HepG2 (cell line): ENCODE measurements at regions not wholly inside any gene's neighbourhood (a gene's known extent, or its start where the extent isn't known, plus 50 kb on each side); places are given as distances from the start of the nearest gene placed in this dataset.

Experiments
- ATAC-seq: fragments of 200-7000 bp; cut with Tn5 transposase; 3 replicates; pipeline ENCODE4 v1.9.1; 2020; ENCODE audit warnings: mild to moderate bottlenecking, moderate library complexity
- BruUV-seq: library from RNA; stranded (reverse); fragments of 400-500 nt; replicated peaks from 2 replicates; lab custom pipeline; 2021; lab: Mats Ljungman, UMichigan
- CTCF ChIA-PET: fragments of 300-600 bp; formaldehyde crosslinking; extraction: SDS; loops from one replicate; lab custom pipeline; 2021; ENCODE audit warnings: low total read pairs, inconsistent platforms, low intra/inter-chr PET ratio; lab: Yijun Ruan, JAX
- POLR2A ChIA-PET: fragments of 350-600 bp; sonication (Branson Sonifier 250); formaldehyde crosslinking; loops from one replicate; lab custom pipeline; 2020; ENCODE audit warnings: antibody characterized with exemption, inconsistent platforms; lab: Yijun Ruan, JAX
- DNase-seq: peaks from one replicate; pipeline ENCODE4 v3.0.0-alpha.2; 2015; ENCODE audit warnings: low spot score
- FAIRE-seq: peaks from 3 replicates; lab custom pipeline; 2011; peaks lifted over from hg19 to GRCh38; lab: Jason Lieb, UNC
- H2AFZ ChIP-seq: one replicate; pipeline ENCODE4 v1.6.1; 2011; ENCODE audit warnings: low read length, inconsistent platforms
- H3K27ac ChIP-seq: fragments of 300-600 bp; 3 replicates; pipeline ENCODE4 v1.8.0; 2011; ENCODE audit warnings: mixed run types, mild to moderate bottlenecking, mixed read lengths, low read length, inconsistent platforms; ENCODE audit not compliant: insufficient read depth; ENCODE audit errors: extremely low read length
- H3K27me3 ChIP-seq, 2 experiments: fragments of 200-600 bp in 1 of 2; 2 replicates in 1 of 2; 3 replicates in 1 of 2; pipeline versions ENCODE4 v1.6.0 to v1.8.0; 2011; ENCODE audit warnings: low read length in 2 of 2, mild to moderate bottlenecking in 2 of 2, moderate library complexity in 2 of 2, inconsistent platforms in 1 of 2; ENCODE audit not compliant: insufficient read depth in 2 of 2, control insufficient read depth in 1 of 2
- H3K36me3 ChIP-seq, 2 experiments: fragments of 200-600 bp in 1 of 2; replicated peaks in 1 of 2; 2 replicates in 1 of 2; 3 replicates in 1 of 2; pipeline versions ENCODE4 v1.5.1 to v1.8.0; 2011; ENCODE audit warnings: low read length in 2 of 2, inconsistent platforms in 1 of 2; ENCODE audit not compliant: insufficient read depth in 2 of 2, control insufficient read depth in 1 of 2
- H3K4me1 ChIP-seq: 2 replicates; pipeline ENCODE4 v1.5.1; 2012; ENCODE audit warnings: low read length, inconsistent platforms; ENCODE audit not compliant: insufficient read depth
- H3K4me2 ChIP-seq: 2 replicates; pipeline ENCODE4 v1.6.0; 2011; ENCODE audit warnings: low read depth, low read length, inconsistent platforms
- H3K4me3 ChIP-seq, 3 experiments: fragments of 200-600 bp in 1 of 3; sonication (generic), shearing (Covaris generic) in 1 of 3; replicated peaks in 1 of 3; 2 replicates each; pipeline ENCODE4 v1.5.1; 2011 to 2016; ENCODE audit warnings: low read length in 3 of 3, inconsistent platforms in 2 of 3, low read depth in 2 of 3, mild to moderate bottlenecking in 2 of 3, control low read depth in 1 of 3, mixed read lengths in 1 of 3; ENCODE audit not compliant: insufficient read depth in 1 of 3
- H3K79me2 ChIP-seq: one replicate; pipeline ENCODE4 v1.6.1; 2011; ENCODE audit warnings: low read length, inconsistent platforms; ENCODE audit not compliant: insufficient read depth
- H3K9ac ChIP-seq: 2 replicates; pipeline ENCODE4 v1.6.0; 2011; ENCODE audit warnings: mild to moderate bottlenecking, low read depth, low read length, inconsistent platforms; ENCODE audit not compliant: insufficient read depth
- H3K9me3 ChIP-seq: 2 replicates; pipeline ENCODE4 v1.5.1; 2012; ENCODE audit warnings: mild to moderate bottlenecking, low read length
- H4K20me1 ChIP-seq: 2 replicates; pipeline ENCODE4 v1.6.0; 2011; ENCODE audit warnings: inconsistent platforms, mild to moderate bottlenecking, low read length, moderate library complexity; ENCODE audit not compliant: insufficient read depth
- ATF7 ChIP-seq, 2 experiments: fragments of 450-650 bp in 1 of 2; sonication (generic) in 1 of 2; formaldehyde crosslinking in 1 of 2; IDR thresholded peaks; 2 replicates each; pipeline versions ENCODE4 v1.4.0 to v1.6.1; 2016 to 2020; ENCODE audit warnings: antibody characterized with exemption in 1 of 2, mild to moderate bottlenecking in 1 of 2, missing genetic modification reagents in 1 of 2
- GTF2F1 ChIP-seq: fragments of 150-350 bp; IDR thresholded peaks from 2 replicates; pipeline ENCODE4 v1.6.1; 2014; ENCODE audit warnings: low read length
- HOXA5 ChIP-seq: sonication (generic); formaldehyde crosslinking; IDR thresholded peaks from 2 replicates; pipeline ENCODE4 v1.4.0; 2020; ENCODE audit warnings: missing genetic modification reagents
- NFYB ChIP-seq: sonication (generic); formaldehyde crosslinking; IDR thresholded peaks from 2 replicates; pipeline ENCODE4 v1.4.0; 2020; ENCODE audit warnings: missing genetic modification reagents
- TEAD2 ChIP-seq: sonication (generic); formaldehyde crosslinking; IDR thresholded peaks from 2 replicates; pipeline ENCODE4 v1.9.0; 2021; ENCODE audit warnings: missing genetic modification reagents
- WGBS: methylation state at CpG from one replicate; pipeline ENCODE4 v1.1.6; 2017; ENCODE audit warnings: low lambda C conversion rate; 5-methylcytosine and 5-hydroxymethylcytosine counted together
- in situ Hi-C: cut with HindIII; loops from 2 replicates; pipeline ENCODE4 v1.10.0; 2017; ENCODE audit warnings: low pct_unique_long_range_greater_than_20kb; ENCODE audit not compliant: extremely low pct_ligation_motif_present
- intact Hi-C: fragments of 100-400 bp; cut with micrococcal nuclease; formaldehyde crosslinking; loops from one replicate; pipeline ENCODE4 v1.10.0; 2022; ENCODE audit not compliant: unreplicated experiment
- TF ChIP-seq, protein P1 (sequence below): sonication (generic); formaldehyde crosslinking; conservative IDR thresholded peaks from 2 replicates; pipeline ENCODE4 v1.8.0; 2022; ENCODE audit warnings: low read depth, missing genetic modification reagents
- TF ChIP-seq, protein P2 (sequence below): sonication (generic); formaldehyde crosslinking; IDR thresholded peaks from 2 replicates; pipeline ENCODE4 v1.9.0; 2021; ENCODE audit warnings: missing genetic modification reagents, mild to moderate bottlenecking, borderline replicate concordance
- TF ChIP-seq, protein P3 (sequence below): sonication (generic); formaldehyde crosslinking; conservative IDR thresholded peaks from 2 replicates; pipeline ENCODE4 v1.5.0; 2020; ENCODE audit warnings: missing genetic modification reagents

DNA sequence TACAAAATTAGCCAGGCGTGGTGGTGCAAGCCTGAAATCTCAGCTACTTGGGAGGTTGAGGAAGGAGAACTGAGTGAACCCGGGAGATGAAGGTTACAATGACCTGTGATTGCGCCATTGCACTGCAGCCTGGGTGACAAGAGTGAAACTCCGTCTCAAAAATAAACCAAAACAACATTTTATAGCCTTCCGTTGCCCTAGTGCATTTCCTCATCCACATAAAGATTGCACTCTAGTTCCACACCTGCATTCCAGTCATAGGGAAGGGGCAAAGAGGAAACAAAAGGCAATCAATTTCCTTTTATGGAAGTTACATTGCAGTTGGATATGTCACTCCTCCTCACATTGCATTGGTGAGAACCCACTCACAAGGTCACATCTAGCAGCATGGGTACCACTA is 182.7 kb upstream of the ARG1 start (continued):
- TF ChIP-seq, protein P1, sequence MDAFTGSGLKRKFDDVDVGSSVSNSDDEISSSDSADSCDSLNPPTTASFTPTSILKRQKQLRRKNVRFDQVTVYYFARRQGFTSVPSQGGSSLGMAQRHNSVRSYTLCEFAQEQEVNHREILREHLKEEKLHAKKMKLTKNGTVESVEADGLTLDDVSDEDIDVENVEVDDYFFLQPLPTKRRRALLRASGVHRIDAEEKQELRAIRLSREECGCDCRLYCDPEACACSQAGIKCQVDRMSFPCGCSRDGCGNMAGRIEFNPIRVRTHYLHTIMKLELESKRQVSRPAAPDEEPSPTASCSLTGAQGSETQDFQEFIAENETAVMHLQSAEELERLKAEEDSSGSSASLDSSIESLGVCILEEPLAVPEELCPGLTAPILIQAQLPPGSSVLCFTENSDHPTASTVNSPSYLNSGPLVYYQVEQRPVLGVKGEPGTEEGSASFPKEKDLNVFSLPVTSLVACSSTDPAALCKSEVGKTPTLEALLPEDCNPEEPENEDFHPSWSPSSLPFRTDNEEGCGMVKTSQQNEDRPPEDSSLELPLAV (CRISPR knock-in tag): no peak
- TF ChIP-seq, protein P2, sequence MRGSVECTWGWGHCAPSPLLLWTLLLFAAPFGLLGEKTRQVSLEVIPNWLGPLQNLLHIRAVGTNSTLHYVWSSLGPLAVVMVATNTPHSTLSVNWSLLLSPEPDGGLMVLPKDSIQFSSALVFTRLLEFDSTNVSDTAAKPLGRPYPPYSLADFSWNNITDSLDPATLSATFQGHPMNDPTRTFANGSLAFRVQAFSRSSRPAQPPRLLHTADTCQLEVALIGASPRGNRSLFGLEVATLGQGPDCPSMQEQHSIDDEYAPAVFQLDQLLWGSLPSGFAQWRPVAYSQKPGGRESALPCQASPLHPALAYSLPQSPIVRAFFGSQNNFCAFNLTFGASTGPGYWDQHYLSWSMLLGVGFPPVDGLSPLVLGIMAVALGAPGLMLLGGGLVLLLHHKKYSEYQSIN: no peak
- TF ChIP-seq ATF7 (IDR thresholded peaks at IDR 0.05): no peak
- no peak for TF ChIP-seq ATF7 (CRISPR knock-in tag; IDR thresholded peaks at IDR 0.05)
- no peak for TF ChIP-seq GTF2F1
- TF ChIP-seq, protein P3, sequence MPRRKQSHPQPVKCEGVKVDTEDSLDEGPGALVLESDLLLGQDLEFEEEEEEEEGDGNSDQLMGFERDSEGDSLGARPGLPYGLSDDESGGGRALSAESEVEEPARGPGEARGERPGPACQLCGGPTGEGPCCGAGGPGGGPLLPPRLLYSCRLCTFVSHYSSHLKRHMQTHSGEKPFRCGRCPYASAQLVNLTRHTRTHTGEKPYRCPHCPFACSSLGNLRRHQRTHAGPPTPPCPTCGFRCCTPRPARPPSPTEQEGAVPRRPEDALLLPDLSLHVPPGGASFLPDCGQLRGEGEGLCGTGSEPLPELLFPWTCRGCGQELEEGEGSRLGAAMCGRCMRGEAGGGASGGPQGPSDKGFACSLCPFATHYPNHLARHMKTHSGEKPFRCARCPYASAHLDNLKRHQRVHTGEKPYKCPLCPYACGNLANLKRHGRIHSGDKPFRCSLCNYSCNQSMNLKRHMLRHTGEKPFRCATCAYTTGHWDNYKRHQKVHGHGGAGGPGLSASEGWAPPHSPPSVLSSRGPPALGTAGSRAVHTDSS (CRISPR knock-in tag): no peak

DNA sequence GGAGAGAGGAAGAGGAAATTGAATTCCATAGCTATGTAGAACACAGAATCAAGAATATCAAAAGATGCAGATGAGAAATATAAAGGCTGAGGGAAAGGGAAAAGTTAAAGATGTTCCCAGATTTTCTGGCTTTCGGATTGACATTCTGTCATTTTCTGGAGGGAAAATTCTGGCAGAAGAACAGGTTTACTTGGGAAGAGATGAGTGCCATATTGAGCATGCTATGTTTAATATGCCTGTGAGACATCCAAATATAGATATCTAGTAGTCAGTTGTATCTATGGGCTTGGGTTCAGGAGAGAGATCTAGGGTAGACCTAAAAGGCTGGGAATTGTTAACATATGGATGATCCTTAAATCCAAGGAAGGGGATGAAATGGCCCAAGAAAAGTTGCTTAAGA is 181.9 kb upstream of the ARG1 start:
- Histone ChIP-seq H3K4me3 (no peak overlapping the region), H3K27me3 (peaks cover 0 to 17% of the 10 kb centered on the region in 2 experiments; a peak in 1 of 5 replicates)
- in situ Hi-C loops: no loop called here
- TF ChIP-seq GTF2F1 (no peak), HOXA5 (no peak), TEAD2 (CRISPR knock-in tag) (no peak), NFYB (no peak)
- TF ChIP-seq, all 625 proteins: peak for 0
- no peak overlapping the region for H3K9ac ChIP-seq
- H3K36me3 ChIP-seq: no peaks in the 10 kb centered on the region
- ChIA-PET CTCF (no interaction called here), POLR2A (no interaction called here)
- no peak for ATAC-seq
- no peak overlapping the region for H2AFZ ChIP-seq
- H3K79me2 ChIP-seq: no peaks in the 10 kb centered on the region
- no TSS peak for BruUV-seq
- 2% methylated on average over 1 of the region's 1 CpG for WGBS
- DNase-seq: no peak
- H3K4me1 ChIP-seq: no peaks in the 10 kb centered on the region
- intact Hi-C loops: no loop called here
- H3K27ac ChIP-seq: no peak overlapping the region
- H3K4me2 ChIP-seq: no peak overlapping the region
- H3K9me3 ChIP-seq: no peaks in the 10 kb centered on the region
- FAIRE-seq: no peak
- H4K20me1 ChIP-seq: no peaks in the 10 kb centered on the region
